ENCODE measurements at regions not wholly inside any gene's neighbourhood (a gene's known extent, or its start where the extent isn't known, plus 50 kb on each side); places are given as distances from the start of the nearest gene placed in this dataset.

- H3K27me3 ChIP-seq (ENCODE audit: control insufficient read depth in 1 of 2, insufficient read depth in 1 of 2, low read length in 2 of 2): no peaks in the 10 kb centered on the region
- no peaks in the 10 kb centered on the region for H3K79me1 ChIP-seq (replicated peaks; ENCODE audit: low read length, poor library complexity, severe bottlenecking)
- H3K14ac ChIP-seq (ENCODE audit: low read length in 2 of 2): no peak overlapping the region
- H2BK120ac ChIP-seq (ENCODE audit: low read depth, low read length): no peak overlapping the region
- H4K8ac ChIP-seq (ENCODE audit: low read length): no peak overlapping the region
- H3K4me3 ChIP-seq (ENCODE audit: insufficient read depth in 1 of 2, low read depth in 1 of 2, low read length in 2 of 2): peak overlapping the region in 1 of 2 experiments; percentile 45
- no peaks in the 10 kb centered on the region for H3K4me1 ChIP-seq (ENCODE audit: control insufficient read depth, insufficient read depth, low read depth, low read length)
- H3K27ac ChIP-seq (ENCODE audit: low read length, poor library complexity, severe bottlenecking): no peak overlapping the region
- H2BK15ac ChIP-seq (ENCODE audit: low read depth, poor library complexity, severe bottlenecking): no peak overlapping the region
- no peak overlapping the region for H3K23ac ChIP-seq (ENCODE audit: low read length in 2 of 2)
- H4K91ac ChIP-seq (ENCODE audit: low read length): no peak overlapping the region
- no peak overlapping the region for H2AK5ac ChIP-seq (ENCODE audit: low read length, severe bottlenecking)
- H3K4me2 ChIP-seq (ENCODE audit: low read length, poor library complexity, severe bottlenecking): no peak overlapping the region
- no peak overlapping the region for H2AFZ ChIP-seq (ENCODE audit: low read depth, low read length)
- peak overlapping the region; percentile 56 for H3K9ac ChIP-seq (ENCODE audit: low read length)
- WGBS: 53% methylated on average over 4 of the region's 4 CpGs
- no peak overlapping the region for H3K18ac ChIP-seq (ENCODE audit: low read depth in 1 of 2, low read length in 2 of 2)
- no peak overlapping the region for H3K4ac ChIP-seq (ENCODE audit: low read depth in 1 of 2, low read length in 2 of 2)
- no peak overlapping the region for H2BK12ac ChIP-seq (ENCODE audit: low read length in 2 of 2)
- no peaks in the 10 kb centered on the region for H3K36me3 ChIP-seq (ENCODE audit: control insufficient read depth in 1 of 2, insufficient read depth in 2 of 2, low read depth in 1 of 2, low read length in 2 of 2)
- H3K9me3 ChIP-seq (ENCODE audit: control insufficient read depth, low read length): no peaks in the 10 kb centered on the region
- H2BK5ac ChIP-seq (ENCODE audit: low read depth, low read length, poor library complexity, severe bottlenecking): no peak overlapping the region
- peak; percentile 46 for DNase-seq
Measured at GRCh38 chr2:147782141-147782930, 62.5 kb upstream of the ACVR2A start.

- Histone ChIP-seq H4K91ac (ENCODE audit: low read length) (no peak overlapping the region), H2AK5ac (ENCODE audit: low read length, severe bottlenecking) (no peak overlapping the region), H3K9me3 (ENCODE audit: control insufficient read depth, low read length) (no peaks in the 10 kb centered on the region), H3K79me1 (replicated peaks; ENCODE audit: low read length, poor library complexity, severe bottlenecking) (no peaks in the 10 kb centered on the region), H3K4ac (ENCODE audit: low read depth in 1 of 2, low read length in 2 of 2) (no peak overlapping the region), H3K18ac (ENCODE audit: low read depth in 1 of 2, low read length in 2 of 2) (no peak overlapping the region), H3K9ac (ENCODE audit: low read length) (no peak overlapping the region), H3K4me2 (ENCODE audit: low read length, poor library complexity, severe bottlenecking) (no peak overlapping the region), H3K27ac (ENCODE audit: low read length, poor library complexity, severe bottlenecking) (no peak overlapping the region), H2BK12ac (ENCODE audit: low read length in 2 of 2) (no peak overlapping the region), H2BK5ac (ENCODE audit: low read depth, low read length, poor library complexity, severe bottlenecking) (no peak overlapping the region), H4K8ac (ENCODE audit: low read length) (no peak overlapping the region), H3K36me3 (ENCODE audit: control insufficient read depth in 1 of 2, insufficient read depth in 2 of 2, low read depth in 1 of 2, low read length in 2 of 2) (no peaks in the 10 kb centered on the region), H3K4me3 (ENCODE audit: insufficient read depth in 1 of 2, low read depth in 1 of 2, low read length in 2 of 2) (no peak overlapping the region), H3K23ac (ENCODE audit: low read length in 2 of 2) (no peak overlapping the region), H2BK120ac (ENCODE audit: low read depth, low read length) (no peak overlapping the region), H3K4me1 (ENCODE audit: control insufficient read depth, insufficient read depth, low read depth, low read length) (no peaks in the 10 kb centered on the region), H2AFZ (ENCODE audit: low read depth, low read length) (no peak overlapping the region), H3K27me3 (ENCODE audit: control insufficient read depth in 1 of 2, insufficient read depth in 1 of 2, low read length in 2 of 2) (peaks cover 0 to 5% of the 10 kb centered on the region in 2 experiments), H2BK15ac (ENCODE audit: low read depth, poor library complexity, severe bottlenecking) (no peak overlapping the region), H3K14ac (ENCODE audit: low read length in 2 of 2) (no peak overlapping the region)
- DNase-seq: no peak
- WGBS: no CpG with 5 or more reads among the region's 1 CpG
Measured at GRCh38 chr2:147779440-147779839, 65.4 kb upstream of the ACVR2A start.

GRCh38 chr2:147777394-147777793 lies 67.4 kb upstream of the ACVR2A start:
- Histone ChIP-seq H2AFZ (ENCODE audit: low read depth, low read length) (no peak overlapping the region), H3K9ac (ENCODE audit: low read length) (no peak overlapping the region), H2AK5ac (ENCODE audit: low read length, severe bottlenecking) (no peak overlapping the region), H3K79me1 (replicated peaks; ENCODE audit: low read length, poor library complexity, severe bottlenecking) (no peaks in the 10 kb centered on the region), H3K4me2 (ENCODE audit: low read length, poor library complexity, severe bottlenecking) (no peak overlapping the region), H3K27ac (ENCODE audit: low read length, poor library complexity, severe bottlenecking) (no peak overlapping the region), H2BK12ac (ENCODE audit: low read length in 2 of 2) (no peak overlapping the region), H3K9me3 (ENCODE audit: control insufficient read depth, low read length) (no peaks in the 10 kb centered on the region), H3K4me1 (ENCODE audit: control insufficient read depth, insufficient read depth, low read depth, low read length) (no peaks in the 10 kb centered on the region), H4K91ac (ENCODE audit: low read length) (no peak overlapping the region), H2BK5ac (ENCODE audit: low read depth, low read length, poor library complexity, severe bottlenecking) (no peak overlapping the region), H2BK15ac (ENCODE audit: low read depth, poor library complexity, severe bottlenecking) (no peak overlapping the region), H3K27me3 (ENCODE audit: control insufficient read depth in 1 of 2, insufficient read depth in 1 of 2, low read length in 2 of 2) (peaks cover 0 to 5% of the 10 kb centered on the region in 2 experiments), H2BK120ac (ENCODE audit: low read depth, low read length) (no peak overlapping the region), H3K4ac (ENCODE audit: low read depth in 1 of 2, low read length in 2 of 2) (no peak overlapping the region), H3K36me3 (ENCODE audit: control insufficient read depth in 1 of 2, insufficient read depth in 2 of 2, low read depth in 1 of 2, low read length in 2 of 2) (no peaks in the 10 kb centered on the region), H3K4me3 (ENCODE audit: insufficient read depth in 1 of 2, low read depth in 1 of 2, low read length in 2 of 2) (no peak overlapping the region), H3K18ac (ENCODE audit: low read depth in 1 of 2, low read length in 2 of 2) (no peak overlapping the region), H4K8ac (ENCODE audit: low read length) (no peak overlapping the region), H3K14ac (ENCODE audit: low read length in 2 of 2) (no peak overlapping the region), H3K23ac (ENCODE audit: low read length in 2 of 2) (no peak overlapping the region)
- 73% methylated on average over 2 of the region's 2 CpGs for WGBS
- no peak for DNase-seq

GRCh38 chr2:147774805-147775204 lies 70.0 kb upstream of the ACVR2A start:
- Histone ChIP-seq H3K14ac (ENCODE audit: low read length in 2 of 2) (no peak overlapping the region), H3K9me3 (ENCODE audit: control insufficient read depth, low read length) (no peaks in the 10 kb centered on the region), H2BK5ac (ENCODE audit: low read depth, low read length, poor library complexity, severe bottlenecking) (no peak overlapping the region), H3K4me1 (ENCODE audit: control insufficient read depth, insufficient read depth, low read depth, low read length) (no peaks in the 10 kb centered on the region), H2AK5ac (ENCODE audit: low read length, severe bottlenecking) (no peak overlapping the region), H3K23ac (ENCODE audit: low read length in 2 of 2) (no peak overlapping the region), H3K4me2 (ENCODE audit: low read length, poor library complexity, severe bottlenecking) (no peak overlapping the region), H4K91ac (ENCODE audit: low read length) (no peak overlapping the region), H3K4me3 (ENCODE audit: insufficient read depth in 1 of 2, low read depth in 1 of 2, low read length in 2 of 2) (no peak overlapping the region), H3K9ac (ENCODE audit: low read length) (no peak overlapping the region), H3K18ac (ENCODE audit: low read depth in 1 of 2, low read length in 2 of 2) (no peak overlapping the region), H3K79me1 (replicated peaks; ENCODE audit: low read length, poor library complexity, severe bottlenecking) (no peaks in the 10 kb centered on the region), H2BK12ac (ENCODE audit: low read length in 2 of 2) (no peak overlapping the region), H2BK15ac (ENCODE audit: low read depth, poor library complexity, severe bottlenecking) (no peak overlapping the region), H3K4ac (ENCODE audit: low read depth in 1 of 2, low read length in 2 of 2) (no peak overlapping the region), H2AFZ (ENCODE audit: low read depth, low read length) (no peak overlapping the region), H4K8ac (ENCODE audit: low read length) (no peak overlapping the region), H2BK120ac (ENCODE audit: low read depth, low read length) (no peak overlapping the region), H3K36me3 (ENCODE audit: control insufficient read depth in 1 of 2, insufficient read depth in 2 of 2, low read depth in 1 of 2, low read length in 2 of 2) (no peaks in the 10 kb centered on the region), H3K27ac (ENCODE audit: low read length, poor library complexity, severe bottlenecking) (no peak overlapping the region), H3K27me3 (ENCODE audit: control insufficient read depth in 1 of 2, insufficient read depth in 1 of 2, low read length in 2 of 2) (peaks cover 0 to 5% of the 10 kb centered on the region in 2 experiments)
- 82% methylated on average over 3 of the region's 3 CpGs for WGBS
- no peak for DNase-seq
